HepG2 (cell line): ENCODE measurements at regions not wholly inside any gene's neighbourhood (a gene's known extent, or its start where the extent isn't known, plus 50 kb on each side); places are given as distances from the start of the nearest gene placed in this dataset.
A peak's percentile ranks its signal among the peaks of the same experiment; 100 is the strongest.

Experiments used
- CCDC6 ChIP-seq: sonication (generic); formaldehyde crosslinking; IDR thresholded peaks from 2 replicates; pipeline ENCODE4 v1.8.1; 2022; ENCODE audit warnings: mild to moderate bottlenecking, missing genetic modification reagents, moderate library complexity
- DPF2 ChIP-seq: sonication (generic); formaldehyde crosslinking; IDR thresholded peaks from 2 replicates; pipeline ENCODE4 v1.4.0; 2020; ENCODE audit warnings: mild to moderate bottlenecking, low read depth, missing genetic modification reagents, borderline replicate concordance
- FOXA1 ChIP-seq, 2 experiments: fragments of 450-650 bp in 1 of 2; sonication (generic) in 1 of 2; formaldehyde crosslinking in 1 of 2; IDR thresholded peaks; 2 replicates each; pipeline versions ENCODE4 v1.4.0 to v1.6.1; 2016 to 2020; ENCODE audit warnings: missing genetic modification reagents in 1 of 2
- HOXA5 ChIP-seq: sonication (generic); formaldehyde crosslinking; IDR thresholded peaks from 2 replicates; pipeline ENCODE4 v1.4.0; 2020; ENCODE audit warnings: missing genetic modification reagents
- MIER3 ChIP-seq: IDR thresholded peaks from 2 replicates; pipeline ENCODE4 v1.6.1; 2016; ENCODE audit warnings: missing compliant biosample characterization, borderline replicate concordance
- NAIF1 ChIP-seq: sonication (generic); formaldehyde crosslinking; IDR thresholded peaks from 2 replicates; pipeline ENCODE4 v1.5.0; 2020; ENCODE audit warnings: mild to moderate bottlenecking, missing genetic modification reagents, borderline replicate concordance
- NR3C1 ChIP-seq: sonication (generic); formaldehyde crosslinking; IDR thresholded peaks from 2 replicates; pipeline ENCODE4 v1.4.0; 2020; ENCODE audit warnings: missing genetic modification reagents
- PLRG1 ChIP-seq: fragments of 450-650 bp; conservative IDR thresholded peaks from 2 replicates; pipeline ENCODE4 v1.6.1; 2016
- RFX1 ChIP-seq: fragments of 450-650 bp; IDR thresholded peaks from 2 replicates; pipeline ENCODE4 v1.6.1; 2017
- XRCC5 ChIP-seq: fragments of 200-400 bp; formaldehyde crosslinking; optimal IDR thresholded peaks from 2 replicates; pipeline ENCODE3; 2017; ENCODE audit warnings: mild to moderate bottlenecking, low read length
- ZNF253 ChIP-seq: sonication (generic); formaldehyde crosslinking; IDR thresholded peaks from 2 replicates; pipeline ENCODE4 v1.8.0; 2022; ENCODE audit warnings: mild to moderate bottlenecking, missing genetic modification reagents, borderline replicate concordance
- ZNF562 ChIP-seq: sonication (generic); formaldehyde crosslinking; IDR thresholded peaks from 2 replicates; pipeline ENCODE4 v1.8.0; 2022; ENCODE audit warnings: missing genetic modification reagents, borderline replicate concordance
- TF ChIP-seq, protein P1 (sequence below): sonication (generic); formaldehyde crosslinking; IDR thresholded peaks from 2 replicates; pipeline ENCODE4 v1.8.1; 2023; ENCODE audit warnings: mild to moderate bottlenecking, moderate library complexity, missing genetic modification reagents
- TF ChIP-seq, protein P2 (sequence below): IDR thresholded peaks from 2 replicates; pipeline ENCODE4 v1.6.1; 2016; ENCODE audit warnings: low read depth, missing genetic modification reagents, missing compliant biosample characterization
- TF ChIP-seq, protein P3 (sequence below): sonication (generic); formaldehyde crosslinking; IDR thresholded peaks from 2 replicates; pipeline ENCODE4 v1.8.0; 2022; ENCODE audit warnings: missing genetic modification reagents, mild to moderate bottlenecking, borderline replicate concordance
- TF ChIP-seq, protein P4 (sequence below): sonication (generic); formaldehyde crosslinking; IDR thresholded peaks from 2 replicates; pipeline ENCODE4 v1.5.1; 2020; ENCODE audit warnings: mild to moderate bottlenecking, missing genetic modification reagents

DNA sequence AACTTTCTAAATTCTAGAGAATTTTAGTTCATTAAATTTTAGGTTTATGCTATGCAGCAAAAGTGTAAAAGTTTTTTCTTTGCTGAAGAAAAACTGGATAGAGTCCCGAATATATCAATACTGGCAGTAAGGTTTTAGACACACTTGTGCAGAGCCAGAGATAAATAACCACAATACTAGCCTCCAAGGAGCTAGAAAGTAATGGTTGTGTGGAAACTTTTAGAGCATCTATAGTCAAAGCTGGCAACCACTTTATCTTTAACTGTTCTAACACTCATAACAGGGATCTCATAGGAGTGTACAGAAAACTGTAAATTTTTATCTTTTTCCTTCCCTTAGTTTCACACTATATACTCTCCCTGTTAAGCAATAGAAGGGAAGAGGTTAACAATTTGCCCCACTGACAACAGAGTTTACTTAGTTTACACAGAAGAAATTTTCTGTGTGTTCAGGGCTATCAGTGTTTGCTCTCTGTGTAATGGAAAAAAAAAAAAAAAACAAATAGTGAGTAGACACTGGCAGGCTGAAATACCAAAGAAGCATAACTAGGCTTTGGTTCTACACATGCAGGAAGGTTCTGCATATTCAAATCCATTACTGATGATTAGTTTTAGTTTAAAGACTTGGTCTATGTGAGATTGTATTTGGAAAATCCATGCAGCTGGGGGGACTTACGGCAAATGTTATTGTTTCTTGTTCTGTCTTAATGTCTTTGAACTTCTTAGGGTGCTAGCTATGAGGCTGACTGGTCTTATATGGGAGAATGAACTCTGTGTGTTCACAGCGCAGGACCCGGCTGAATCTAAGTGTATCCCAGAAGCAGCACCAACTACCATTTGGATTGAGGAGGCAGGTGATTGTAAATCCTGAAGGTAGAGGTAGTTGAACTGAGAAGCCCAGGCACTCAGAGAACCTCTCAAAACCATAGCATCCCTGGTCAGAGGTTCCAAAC lies 187.6 kb downstream of the PCSK1 start (continued):
- no peak for TF ChIP-seq NAIF1 (CRISPR knock-in tag)
- TF ChIP-seq FOXA1 (IDR thresholded peaks at IDR 0.05): peak; percentile 95
- peak; percentile 86 for TF ChIP-seq FOXA1 (CRISPR knock-in tag; IDR thresholded peaks at IDR 0.05)
- peak; percentile 83; the same call in 1 of the 2 replicates for TF ChIP-seq DPF2
- TF ChIP-seq, protein P1, sequence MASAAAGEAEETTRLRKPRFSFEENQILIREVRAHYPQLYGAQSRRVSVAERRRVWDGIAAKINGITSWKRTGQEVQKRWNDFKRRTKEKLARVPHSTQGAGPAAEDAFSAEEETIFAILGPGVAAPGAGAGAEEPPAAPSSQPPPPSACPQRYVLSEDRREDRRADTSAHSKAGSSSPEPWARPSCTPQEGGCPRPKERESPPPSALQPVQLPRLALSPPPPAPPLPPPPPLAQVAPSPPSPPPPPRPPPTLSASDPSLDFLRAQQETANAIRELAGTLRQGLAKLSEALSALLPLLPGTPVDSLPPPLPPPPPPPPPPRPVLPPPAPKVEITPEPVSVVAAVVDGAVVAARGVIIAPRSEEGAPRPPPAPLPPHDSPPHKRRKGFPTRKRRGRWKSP (CRISPR knock-in tag): no peak; the same call in 1 of the 2 replicates
- TF ChIP-seq, protein P2, sequence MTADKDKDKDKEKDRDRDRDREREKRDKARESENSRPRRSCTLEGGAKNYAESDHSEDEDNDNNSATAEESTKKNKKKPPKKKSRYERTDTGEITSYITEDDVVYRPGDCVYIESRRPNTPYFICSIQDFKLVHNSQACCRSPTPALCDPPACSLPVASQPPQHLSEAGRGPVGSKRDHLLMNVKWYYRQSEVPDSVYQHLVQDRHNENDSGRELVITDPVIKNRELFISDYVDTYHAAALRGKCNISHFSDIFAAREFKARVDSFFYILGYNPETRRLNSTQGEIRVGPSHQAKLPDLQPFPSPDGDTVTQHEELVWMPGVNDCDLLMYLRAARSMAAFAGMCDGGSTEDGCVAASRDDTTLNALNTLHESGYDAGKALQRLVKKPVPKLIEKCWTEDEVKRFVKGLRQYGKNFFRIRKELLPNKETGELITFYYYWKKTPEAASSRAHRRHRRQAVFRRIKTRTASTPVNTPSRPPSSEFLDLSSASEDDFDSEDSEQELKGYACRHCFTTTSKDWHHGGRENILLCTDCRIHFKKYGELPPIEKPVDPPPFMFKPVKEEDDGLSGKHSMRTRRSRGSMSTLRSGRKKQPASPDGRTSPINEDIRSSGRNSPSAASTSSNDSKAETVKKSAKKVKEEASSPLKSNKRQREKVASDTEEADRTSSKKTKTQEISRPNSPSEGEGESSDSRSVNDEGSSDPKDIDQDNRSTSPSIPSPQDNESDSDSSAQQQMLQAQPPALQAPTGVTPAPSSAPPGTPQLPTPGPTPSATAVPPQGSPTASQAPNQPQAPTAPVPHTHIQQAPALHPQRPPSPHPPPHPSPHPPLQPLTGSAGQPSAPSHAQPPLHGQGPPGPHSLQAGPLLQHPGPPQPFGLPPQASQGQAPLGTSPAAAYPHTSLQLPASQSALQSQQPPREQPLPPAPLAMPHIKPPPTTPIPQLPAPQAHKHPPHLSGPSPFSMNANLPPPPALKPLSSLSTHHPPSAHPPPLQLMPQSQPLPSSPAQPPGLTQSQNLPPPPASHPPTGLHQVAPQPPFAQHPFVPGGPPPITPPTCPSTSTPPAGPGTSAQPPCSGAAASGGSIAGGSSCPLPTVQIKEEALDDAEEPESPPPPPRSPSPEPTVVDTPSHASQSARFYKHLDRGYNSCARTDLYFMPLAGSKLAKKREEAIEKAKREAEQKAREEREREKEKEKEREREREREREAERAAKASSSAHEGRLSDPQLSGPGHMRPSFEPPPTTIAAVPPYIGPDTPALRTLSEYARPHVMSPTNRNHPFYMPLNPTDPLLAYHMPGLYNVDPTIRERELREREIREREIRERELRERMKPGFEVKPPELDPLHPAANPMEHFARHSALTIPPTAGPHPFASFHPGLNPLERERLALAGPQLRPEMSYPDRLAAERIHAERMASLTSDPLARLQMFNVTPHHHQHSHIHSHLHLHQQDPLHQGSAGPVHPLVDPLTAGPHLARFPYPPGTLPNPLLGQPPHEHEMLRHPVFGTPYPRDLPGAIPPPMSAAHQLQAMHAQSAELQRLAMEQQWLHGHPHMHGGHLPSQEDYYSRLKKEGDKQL (CRISPR knock-in tag): peak; percentile 90
- peak; percentile 77; the same call in 1 of the 2 replicates for TF ChIP-seq MIER3
- TF ChIP-seq XRCC5: no peak
- TF ChIP-seq, protein P3, sequence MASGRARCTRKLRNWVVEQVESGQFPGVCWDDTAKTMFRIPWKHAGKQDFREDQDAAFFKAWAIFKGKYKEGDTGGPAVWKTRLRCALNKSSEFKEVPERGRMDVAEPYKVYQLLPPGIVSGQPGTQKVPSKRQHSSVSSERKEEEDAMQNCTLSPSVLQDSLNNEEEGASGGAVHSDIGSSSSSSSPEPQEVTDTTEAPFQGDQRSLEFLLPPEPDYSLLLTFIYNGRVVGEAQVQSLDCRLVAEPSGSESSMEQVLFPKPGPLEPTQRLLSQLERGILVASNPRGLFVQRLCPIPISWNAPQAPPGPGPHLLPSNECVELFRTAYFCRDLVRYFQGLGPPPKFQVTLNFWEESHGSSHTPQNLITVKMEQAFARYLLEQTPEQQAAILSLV (CRISPR knock-in tag): no peak
- TF ChIP-seq, protein P4, sequence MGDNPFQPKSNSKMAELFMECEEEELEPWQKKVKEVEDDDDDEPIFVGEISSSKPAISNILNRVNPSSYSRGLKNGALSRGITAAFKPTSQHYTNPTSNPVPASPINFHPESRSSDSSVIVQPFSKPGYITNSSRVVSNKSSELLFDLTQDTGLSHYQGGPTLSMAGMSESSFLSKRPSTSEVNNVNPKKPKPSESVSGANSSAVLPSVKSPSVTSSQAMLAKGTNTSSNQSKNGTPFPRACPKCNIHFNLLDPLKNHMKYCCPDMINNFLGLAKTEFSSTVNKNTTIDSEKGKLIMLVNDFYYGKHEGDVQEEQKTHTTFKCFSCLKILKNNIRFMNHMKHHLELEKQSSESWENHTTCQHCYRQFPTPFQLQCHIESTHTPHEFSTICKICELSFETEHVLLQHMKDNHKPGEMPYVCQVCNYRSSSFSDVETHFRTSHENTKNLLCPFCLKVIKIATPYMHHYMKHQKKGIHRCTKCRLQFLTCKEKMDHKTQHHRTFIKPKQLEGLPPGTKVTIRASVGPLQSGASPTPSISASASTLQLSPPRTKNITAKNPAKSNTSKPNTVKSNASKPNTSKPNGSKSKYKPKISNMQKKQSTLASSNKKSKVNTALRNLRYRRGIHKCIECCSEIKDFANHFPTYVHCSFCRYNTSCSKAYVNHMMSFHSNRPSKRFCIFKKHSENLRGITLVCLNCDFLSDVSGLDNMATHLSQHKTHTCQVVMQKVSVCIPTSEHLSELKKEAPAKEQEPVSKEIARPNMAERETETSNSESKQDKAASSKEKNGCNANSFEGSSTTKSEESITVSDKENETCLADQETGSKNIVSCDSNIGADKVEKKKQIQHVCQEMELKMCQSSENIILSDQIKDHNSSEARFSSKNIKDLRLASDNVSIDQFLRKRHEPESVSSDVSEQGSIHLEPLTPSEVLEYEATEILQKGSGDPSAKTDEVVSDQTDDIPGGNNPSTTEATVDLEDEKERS (CRISPR knock-in tag): no peak
- no peak for TF ChIP-seq NR3C1 (CRISPR knock-in tag)
- TF ChIP-seq PLRG1: no peak
- no peak for TF ChIP-seq ZNF253 (CRISPR knock-in tag)
- no peak for TF ChIP-seq CCDC6 (CRISPR knock-in tag)
- no peak; the same call in 1 of the 2 replicates for TF ChIP-seq HOXA5 (CRISPR knock-in tag)
- TF ChIP-seq RFX1: no peak
- TF ChIP-seq ZNF562 (CRISPR knock-in tag): no peak
